Smooth muscle cell (in vitro differentiated cells): ENCODE measurements at regions not wholly inside any gene's neighbourhood (a gene's known extent, or its start where the extent isn't known, plus 50 kb on each side); places are given as distances from the start of the nearest gene placed in this dataset.

Experiments
- DNase-seq: peaks from one replicate; lab custom pipeline; 2025; ENCODE audit not compliant: unreplicated experiment; lab: John Stamatoyannopoulos, UW
- H2AFZ ChIP-seq: fragments of 200-600 bp; sonication (generic); 2 replicates; pipeline ENCODE4 v1.6.0; 2016; ENCODE audit warnings: antibody characterized with exemption, low read depth, mild to moderate bottlenecking
- H3F3A ChIP-seq: fragments of 200-600 bp; sonication (generic); 2 replicates; pipeline ENCODE4 v1.6.0; 2017; ENCODE audit warnings: antibody characterized with exemption, low read depth
- H3K27ac ChIP-seq: fragments of 200-600 bp; sonication (generic); 2 replicates; pipeline ENCODE4 v1.5.1; 2016; ENCODE audit warnings: low read depth, mild to moderate bottlenecking
- H3K27me3 ChIP-seq: fragments of 200-600 bp; sonication (generic); 2 replicates; pipeline ENCODE4 v1.6.1; 2016; ENCODE audit warnings: low read depth, mild to moderate bottlenecking
- H3K36me3 ChIP-seq: fragments of 200-600 bp; sonication (generic); 2 replicates; pipeline ENCODE4 v1.5.1; 2016; ENCODE audit warnings: low read depth
- H3K4me1 ChIP-seq: fragments of 200-600 bp; sonication (generic); 2 replicates; pipeline ENCODE4 v1.5.1; 2016; ENCODE audit warnings: low read depth
- H3K4me2 ChIP-seq: fragments of 200-600 bp; sonication (generic); 2 replicates; pipeline ENCODE4 v1.6.0; 2016; ENCODE audit warnings: mild to moderate bottlenecking
- H3K4me3 ChIP-seq: fragments of 200-600 bp; sonication (generic); 2 replicates; pipeline ENCODE4 v1.5.1; 2016; ENCODE audit warnings: mild to moderate bottlenecking
- H3K79me2 ChIP-seq: fragments of 200-600 bp; sonication (generic); 2 replicates; pipeline ENCODE4 v1.6.0; 2016; ENCODE audit warnings: low read depth, mild to moderate bottlenecking
- H3K9ac ChIP-seq: fragments of 200-600 bp; sonication (generic); 2 replicates; pipeline ENCODE4 v1.6.0; 2016; ENCODE audit warnings: low read depth
- H3K9me3 ChIP-seq: fragments of 200-600 bp; sonication (generic); replicated peaks from 2 replicates; pipeline ENCODE4 v1.5.1; 2016; ENCODE audit warnings: low read depth
- H4K20me1 ChIP-seq: fragments of 200-600 bp; sonication (generic); 2 replicates; pipeline ENCODE4 v1.6.0; 2016; ENCODE audit warnings: low read depth
- CTCF ChIP-seq: fragments of 200-600 bp; sonication (generic); IDR thresholded peaks from 2 replicates; pipeline ENCODE4 v1.5.1; 2017; ENCODE audit warnings: borderline replicate concordance, mild to moderate bottlenecking, antibody characterized with exemption; ENCODE audit not compliant: insufficient read depth, poor library complexity, severe bottlenecking
- WGBS: methylation state at CpG from one replicate; pipeline ENCODE4 v1.1.7; 2016; ENCODE audit warnings: low lambda C conversion rate; 5-methylcytosine and 5-hydroxymethylcytosine counted together

- Histone ChIP-seq H2AFZ (no peak overlapping the region), H3K4me1 (no peaks in the 10 kb centered on the region), H3K79me2 (no peaks in the 10 kb centered on the region), H3K27ac (no peak overlapping the region), H3K27me3 (no peaks in the 10 kb centered on the region), H3F3A (no peaks in the 10 kb centered on the region), H3K4me3 (no peak overlapping the region), H3K4me2 (no peak overlapping the region), H3K36me3 (no peaks in the 10 kb centered on the region), H4K20me1 (no peaks in the 10 kb centered on the region), H3K9ac (no peak overlapping the region), H3K9me3 (no peaks in the 10 kb centered on the region)
- WGBS, result 95% methylated on average over 6 of the region's 6 CpGs
- DNase-seq, result no peak
- no peak for TF ChIP-seq CTCF
Observed at GRCh38 chr3:18223974-18224373, 201.2 kb downstream of the SATB1 start.

GRCh38 chr3:18223571-18223970 is 201.6 kb downstream of the SATB1 start:
- H3K4me2 ChIP-seq, result no peak overlapping the region
- H3K9ac ChIP-seq, result no peak overlapping the region
- no peak overlapping the region for H3K4me3 ChIP-seq
- no peak overlapping the region for H3K27ac ChIP-seq
- no peaks in the 10 kb centered on the region for H3K9me3 ChIP-seq
- H3K27me3 ChIP-seq, result no peaks in the 10 kb centered on the region
- WGBS, result 74% methylated on average over 2 of the region's 2 CpGs
- no peaks in the 10 kb centered on the region for H3K36me3 ChIP-seq
- no peak overlapping the region for H2AFZ ChIP-seq
- H3F3A ChIP-seq, result no peaks in the 10 kb centered on the region
- H3K4me1 ChIP-seq, result no peaks in the 10 kb centered on the region
- no peaks in the 10 kb centered on the region for H4K20me1 ChIP-seq
- TF ChIP-seq CTCF, result no peak
- no peaks in the 10 kb centered on the region for H3K79me2 ChIP-seq
- DNase-seq, result no peak

GRCh38 chr3:18222686-18223085 is 202.5 kb downstream of the SATB1 start:
- H3K4me3 ChIP-seq, result no peak overlapping the region
- DNase-seq, result no peak
- no peak overlapping the region for H3K9ac ChIP-seq
- H3K4me2 ChIP-seq, result no peak overlapping the region
- H2AFZ ChIP-seq, result no peak overlapping the region
- H3F3A ChIP-seq, result no peaks in the 10 kb centered on the region
- no peak overlapping the region for H3K27ac ChIP-seq
- 67% methylated on average over 4 of the region's 4 CpGs for WGBS
- no peaks in the 10 kb centered on the region for H3K79me2 ChIP-seq
- no peaks in the 10 kb centered on the region for H3K9me3 ChIP-seq
- no peaks in the 10 kb centered on the region for H4K20me1 ChIP-seq
- no peak for TF ChIP-seq CTCF
- H3K36me3 ChIP-seq, result no peaks in the 10 kb centered on the region
- H3K27me3 ChIP-seq, result no peaks in the 10 kb centered on the region
- no peaks in the 10 kb centered on the region for H3K4me1 ChIP-seq

GRCh38 chr3:18217507-18218174 is 207.5 kb downstream of the SATB1 start:
- Histone ChIP-seq H3K9ac (no peak overlapping the region), H3K4me1 (no peaks in the 10 kb centered on the region), H3K4me3 (no peak overlapping the region), H3K27ac (no peak overlapping the region), H3K4me2 (no peak overlapping the region), H4K20me1 (no peaks in the 10 kb centered on the region), H3K79me2 (no peaks in the 10 kb centered on the region), H3K9me3 (no peaks in the 10 kb centered on the region), H2AFZ (no peak overlapping the region), H3F3A (no peaks in the 10 kb centered on the region), H3K36me3 (no peaks in the 10 kb centered on the region), H3K27me3 (no peaks in the 10 kb centered on the region)
- no peak for DNase-seq
- WGBS, result 71% methylated on average over 7 of the region's 7 CpGs
- TF ChIP-seq CTCF, result no peak
